GM23338 (cell line): ENCODE measurements at regions not wholly inside any gene's neighbourhood (a gene's known extent, or its start where the extent isn't known, plus 50 kb on each side); places are given as distances from the start of the nearest gene placed in this dataset.
A peak's percentile ranks its signal among the peaks of the same experiment; 100 is the strongest.

Experiments used
- ATAC-seq: fragments of 200-7000 bp; cut with Tn5 transposase; 3 replicates; pipeline ENCODE4 v1.9.1; 2020
- DNase-seq: peaks from one replicate; pipeline ENCODE4 v3.0.0-alpha.2; 2015; ENCODE audit warnings: low spot score
- H2AFZ ChIP-seq: fragments of 200-600 bp; sonication (generic); 2 replicates; pipeline ENCODE4 v1.8.0; 2016; ENCODE audit warnings: antibody characterized with exemption, mild to moderate bottlenecking, moderate library complexity
- H3F3A ChIP-seq: fragments of 200-600 bp; sonication (generic); replicated peaks from 2 replicates; pipeline ENCODE4 v1.8.0; 2017; ENCODE audit warnings: antibody characterized with exemption, mixed run types, low read depth
- H3K27ac ChIP-seq: fragments of 200-600 bp; sonication (generic); 2 replicates; pipeline ENCODE4 v1.6.1; 2016; ENCODE audit warnings: low read depth
- H3K27me3 ChIP-seq: fragments of 200-600 bp; sonication (generic); 2 replicates; pipeline ENCODE4 v1.8.0; 2016; ENCODE audit warnings: mild to moderate bottlenecking, mixed run types, moderate library complexity; ENCODE audit not compliant: insufficient read depth
- H3K36me3 ChIP-seq: fragments of 200-600 bp; sonication (generic); 2 replicates; pipeline ENCODE4 v1.8.0; 2016; ENCODE audit warnings: mild to moderate bottlenecking; ENCODE audit not compliant: insufficient read depth
- H3K4me1 ChIP-seq: fragments of 200-600 bp; sonication (generic); 2 replicates; pipeline ENCODE4 v1.8.0; 2016; ENCODE audit warnings: mild to moderate bottlenecking, moderate library complexity; ENCODE audit not compliant: insufficient read depth
- H3K4me2 ChIP-seq: fragments of 200-600 bp; sonication (generic); 2 replicates; pipeline ENCODE4 v1.7.1; 2017; ENCODE audit warnings: mixed run types
- H3K4me3 ChIP-seq: fragments of 200-600 bp; sonication (generic); 2 replicates; pipeline ENCODE4 v1.6.1; 2016; ENCODE audit warnings: mixed run types
- H3K79me2 ChIP-seq: fragments of 200-600 bp; sonication (generic); replicated peaks from 2 replicates; pipeline ENCODE4 v1.8.0; 2017; ENCODE audit warnings: mild to moderate bottlenecking; ENCODE audit not compliant: insufficient read depth
- H3K9me2 ChIP-seq: fragments of 200-600 bp; sonication (generic); 2 replicates; pipeline ENCODE4 v1.8.0; 2017; ENCODE audit not compliant: insufficient read depth
- H4K20me1 ChIP-seq: fragments of 200-600 bp; sonication (generic); replicated peaks from 2 replicates; pipeline ENCODE4 v1.8.0; 2017; ENCODE audit warnings: mild to moderate bottlenecking; ENCODE audit not compliant: insufficient read depth
- H3K27ac Mint-ChIP-seq: 2 replicates; pipeline ENCODE4 v1.8.0; 2020; ENCODE audit warnings: inconsistent platforms, mild to moderate bottlenecking, moderate library complexity, mixed read lengths
- H3K27me3 Mint-ChIP-seq: 3 replicates; pipeline ENCODE4 v1.8.0; 2022; ENCODE audit warnings: low read depth, mild to moderate bottlenecking, moderate library complexity, mixed read lengths, inconsistent platforms; ENCODE audit not compliant: insufficient read depth, poor library complexity
- H3K36me3 Mint-ChIP-seq: 3 replicates; pipeline ENCODE4 v1.8.0; 2021; ENCODE audit warnings: low read depth, mild to moderate bottlenecking, inconsistent platforms, moderate library complexity, mixed read lengths
- H3K4me1 Mint-ChIP-seq: 3 replicates; pipeline ENCODE4 v1.8.0; 2020; ENCODE audit warnings: mild to moderate bottlenecking, inconsistent platforms, mixed read lengths
- H3K4me3 Mint-ChIP-seq: 3 replicates; pipeline ENCODE4 v1.8.0; 2021; ENCODE audit warnings: moderate library complexity, mild to moderate bottlenecking, inconsistent platforms, mixed read lengths
- H3K9me3 Mint-ChIP-seq: 3 replicates; pipeline ENCODE4 v1.8.0; 2020; ENCODE audit warnings: moderate library complexity, mild to moderate bottlenecking, inconsistent platforms, mixed read lengths
- REST ChIP-seq: IDR thresholded peaks from one replicate; pipeline ENCODE4 v1.6.1; 2018; ENCODE audit warnings: antibody characterized with exemption; ENCODE audit not compliant: unreplicated experiment
- STAT1 ChIP-seq: IDR thresholded peaks from one replicate; pipeline ENCODE4 v1.6.1; 2016; ENCODE audit warnings: antibody characterized with exemption; ENCODE audit not compliant: unreplicated experiment
- ZNF114 ChIP-seq: fragments of 250-450 bp; sonication (Bioruptor Pico); IDR thresholded peaks from 2 replicates; pipeline ENCODE4 v1.5.0; 2020; ENCODE audit warnings: mild to moderate bottlenecking, moderate library complexity
- TF ChIP-seq, protein P1 (sequence below): fragments of 250-450 bp; sonication (Bioruptor Pico); IDR thresholded peaks from 2 replicates; pipeline ENCODE4 v1.5.0; 2020; ENCODE audit warnings: mild to moderate bottlenecking, moderate library complexity

DNA sequence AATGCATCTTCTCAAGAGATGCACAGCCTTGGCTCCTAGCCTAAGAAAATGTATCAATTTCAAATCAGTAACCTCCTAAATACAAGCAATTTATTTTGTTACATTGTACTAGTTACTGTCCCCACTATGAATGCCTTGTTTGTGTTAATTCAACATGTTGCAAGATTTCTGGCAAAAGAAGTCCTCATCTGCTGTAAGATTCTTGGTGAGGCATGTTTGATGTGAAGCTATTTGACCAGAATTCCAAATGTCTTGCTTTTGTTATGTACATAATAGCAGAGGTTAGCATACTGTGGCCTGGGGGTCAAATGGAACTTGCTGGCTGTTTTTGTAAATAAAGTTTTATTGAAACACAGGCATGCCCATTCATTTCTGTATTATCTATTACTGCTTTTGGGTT, 1023.1 kb upstream of the WWC1 start (continued):
- TF ChIP-seq, protein P1, sequence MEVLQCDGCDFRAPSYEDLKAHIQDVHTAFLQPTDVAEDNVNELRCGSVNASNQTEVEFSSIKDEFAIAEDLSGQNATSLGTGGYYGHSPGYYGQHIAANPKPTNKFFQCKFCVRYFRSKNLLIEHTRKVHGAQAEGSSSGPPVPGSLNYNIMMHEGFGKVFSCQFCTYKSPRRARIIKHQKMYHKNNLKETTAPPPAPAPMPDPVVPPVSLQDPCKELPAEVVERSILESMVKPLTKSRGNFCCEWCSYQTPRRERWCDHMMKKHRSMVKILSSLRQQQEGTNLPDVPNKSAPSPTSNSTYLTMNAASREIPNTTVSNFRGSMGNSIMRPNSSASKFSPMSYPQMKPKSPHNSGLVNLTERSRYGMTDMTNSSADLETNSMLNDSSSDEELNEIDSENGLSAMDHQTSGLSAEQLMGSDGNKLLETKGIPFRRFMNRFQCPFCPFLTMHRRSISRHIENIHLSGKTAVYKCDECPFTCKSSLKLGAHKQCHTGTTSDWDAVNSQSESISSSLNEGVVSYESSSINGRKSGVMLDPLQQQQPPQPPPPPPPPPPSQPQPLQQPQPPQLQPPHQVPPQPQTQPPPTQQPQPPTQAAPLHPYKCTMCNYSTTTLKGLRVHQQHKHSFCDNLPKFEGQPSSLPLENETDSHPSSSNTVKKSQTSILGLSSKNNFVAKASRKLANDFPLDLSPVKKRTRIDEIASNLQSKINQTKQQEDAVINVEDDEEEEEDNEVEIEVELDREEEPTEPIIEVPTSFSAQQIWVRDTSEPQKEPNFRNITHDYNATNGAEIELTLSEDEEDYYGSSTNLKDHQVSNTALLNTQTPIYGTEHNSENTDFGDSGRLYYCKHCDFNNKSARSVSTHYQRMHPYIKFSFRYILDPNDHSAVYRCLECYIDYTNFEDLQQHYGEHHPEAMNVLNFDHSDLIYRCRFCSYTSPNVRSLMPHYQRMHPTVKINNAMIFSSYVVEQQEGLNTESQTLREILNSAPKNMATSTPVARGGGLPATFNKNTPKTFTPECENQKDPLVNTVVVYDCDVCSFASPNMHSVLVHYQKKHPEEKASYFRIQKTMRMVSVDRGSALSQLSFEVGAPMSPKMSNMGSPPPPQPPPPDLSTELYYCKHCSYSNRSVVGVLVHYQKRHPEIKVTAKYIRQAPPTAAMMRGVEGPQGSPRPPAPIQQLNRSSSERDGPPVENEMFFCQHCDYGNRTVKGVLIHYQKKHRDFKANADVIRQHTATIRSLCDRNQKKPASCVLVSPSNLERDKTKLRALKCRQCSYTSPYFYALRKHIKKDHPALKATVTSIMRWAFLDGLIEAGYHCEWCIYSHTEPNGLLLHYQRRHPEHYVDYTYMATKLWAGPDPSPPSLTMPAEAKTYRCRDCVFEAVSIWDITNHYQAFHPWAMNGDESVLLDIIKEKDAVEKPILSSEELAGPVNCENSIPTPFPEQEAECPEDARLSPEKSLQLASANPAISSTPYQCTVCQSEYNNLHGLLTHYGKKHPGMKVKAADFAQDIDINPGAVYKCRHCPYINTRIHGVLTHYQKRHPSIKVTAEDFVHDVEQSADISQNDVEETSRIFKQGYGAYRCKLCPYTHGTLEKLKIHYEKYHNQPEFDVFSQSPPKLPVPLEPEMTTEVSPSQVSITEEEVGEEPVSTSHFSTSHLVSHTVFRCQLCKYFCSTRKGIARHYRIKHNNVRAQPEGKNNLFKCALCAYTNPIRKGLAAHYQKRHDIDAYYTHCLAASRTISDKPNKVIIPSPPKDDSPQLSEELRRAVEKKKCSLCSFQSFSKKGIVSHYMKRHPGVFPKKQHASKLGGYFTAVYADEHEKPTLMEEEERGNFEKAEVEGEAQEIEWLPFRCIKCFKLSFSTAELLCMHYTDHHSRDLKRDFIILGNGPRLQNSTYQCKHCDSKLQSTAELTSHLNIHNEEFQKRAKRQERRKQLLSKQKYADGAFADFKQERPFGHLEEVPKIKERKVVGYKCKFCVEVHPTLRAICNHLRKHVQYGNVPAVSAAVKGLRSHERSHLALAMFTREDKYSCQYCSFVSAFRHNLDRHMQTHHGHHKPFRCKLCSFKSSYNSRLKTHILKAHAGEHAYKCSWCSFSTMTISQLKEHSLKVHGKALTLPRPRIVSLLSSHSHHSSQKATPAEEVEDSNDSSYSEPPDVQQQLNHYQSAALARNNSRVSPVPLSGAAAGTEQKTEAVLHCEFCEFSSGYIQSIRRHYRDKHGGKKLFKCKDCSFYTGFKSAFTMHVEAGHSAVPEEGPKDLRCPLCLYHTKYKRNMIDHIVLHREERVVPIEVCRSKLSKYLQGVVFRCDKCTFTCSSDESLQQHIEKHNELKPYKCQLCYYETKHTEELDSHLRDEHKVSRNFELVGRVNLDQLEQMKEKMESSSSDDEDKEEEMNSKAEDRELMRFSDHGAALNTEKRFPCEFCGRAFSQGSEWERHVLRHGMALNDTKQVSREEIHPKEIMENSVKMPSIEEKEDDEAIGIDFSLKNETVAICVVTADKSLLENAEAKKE (CRISPR knock-in tag) = no peak
- no peak for TF ChIP-seq ZNF114 (CRISPR knock-in tag)
- TF ChIP-seq REST = no peak

- ATAC-seq (no peak), DNase-seq (no peak)
- Histone ChIP-seq H3K36me3 (no peaks in the 10 kb centered on the region), H3K27ac (no peak overlapping the region), H3K4me2 (no peak overlapping the region), H2AFZ (no peak overlapping the region), H3K27me3 (no peaks in the 10 kb centered on the region), H3K4me3 (no peak overlapping the region), H3F3A (no peaks in the 10 kb centered on the region), H3K4me1 (peaks cover 18% of the 10 kb centered on the region), H3K79me2 (no peaks in the 10 kb centered on the region), H4K20me1 (no peaks in the 10 kb centered on the region), H3K9me2 (no peaks in the 10 kb centered on the region)
- no peaks in the 10 kb centered on the region for H3K36me3 Mint-ChIP-seq
- H3K4me3 Mint-ChIP-seq = no peak overlapping the region
- H3K27me3 Mint-ChIP-seq = no peaks in the 10 kb centered on the region
- H3K27ac Mint-ChIP-seq = peak overlapping the region; percentile 36; the same call in 1 of the 2 replicates
- H3K9me3 Mint-ChIP-seq = no peaks in the 10 kb centered on the region
- peaks cover 18% of the 10 kb centered on the region for H3K4me1 Mint-ChIP-seq
- TF ChIP-seq STAT1 = no peak
- TF ChIP-seq REST = no peak
Observed at GRCh38 chr5:167269146-167269545, 1022.3 kb upstream of the WWC1 start.
